RWPE1 (cell line): ENCODE measurements at regions not wholly inside any gene's neighbourhood (a gene's known extent, or its start where the extent isn't known, plus 50 kb on each side); places are given as distances from the start of the nearest gene placed in this dataset.

Source experiments
- CTCF ChIA-PET: fragments of 350-600 bp; sonication (Branson Sonifier 250); formaldehyde crosslinking; extraction: SDS; loops from one replicate; lab custom pipeline; 2021; lab: Yijun Ruan, JAX
- POLR2A ChIA-PET: fragments of 400-600 bp; formaldehyde crosslinking; extraction: SDS; loops from one replicate; lab custom pipeline; 2020; ENCODE audit warnings: antibody characterized with exemption; ENCODE audit not compliant: low non-redundant PET; lab: Yijun Ruan, JAX
- DNase-seq: peaks from one replicate; pipeline ENCODE4 v3.0.0; 2012; ENCODE audit warnings: low spot score
- H3K27ac ChIP-seq: fragments of 450-650 bp; 2 replicates; pipeline ENCODE4 v1.5.1; 2017
- CTCF ChIP-seq: fragments of 450-650 bp; conservative IDR thresholded peaks from 2 replicates; pipeline ENCODE4 v1.5.1; 2017; ENCODE audit warnings: low read depth, mild to moderate bottlenecking

GRCh38 chr22:48104766-48105165, 1342.3 kb downstream of the TBC1D22A start:
- no peak for DNase-seq
- ChIA-PET POLR2A (no interaction called here), CTCF (no interaction called here)
- H3K27ac ChIP-seq = no peak overlapping the region
- TF ChIP-seq CTCF = no peak

- CTCF ChIA-PET = no interaction called here
- POLR2A ChIA-PET = no interaction called here
- TF ChIP-seq CTCF = no peak
- no peak overlapping the region for H3K27ac ChIP-seq
- DNase-seq = no peak
Observed at GRCh38 chr22:48104102-48104738, 1341.8 kb downstream of the TBC1D22A start.

GRCh38 chr22:48103126-48103875, 1340.9 kb downstream of the TBC1D22A start:
- ChIA-PET POLR2A (no interaction called here), CTCF (interaction anchor here (0.6 kb wide), 1 partner anchor 28 kb away, joined by 5 read pairs; no protein-coding TSS in a partner anchor)
- TF ChIP-seq CTCF = no peak
- DNase-seq = no peak
- no peak overlapping the region for H3K27ac ChIP-seq

- POLR2A ChIA-PET = no interaction called here
- no peak for TF ChIP-seq CTCF
- no peak for DNase-seq
- H3K27ac ChIP-seq = no peak overlapping the region
- CTCF ChIA-PET = interaction anchor here (0.6 kb wide), 1 partner anchor 28 kb away, joined by 5 read pairs; no protein-coding TSS in a partner anchor
Observed at GRCh38 chr22:48102581-48102980, 1340.1 kb downstream of the TBC1D22A start.

GRCh38 chr22:48101704-48102103, 1339.3 kb downstream of the TBC1D22A start:
- CTCF ChIA-PET = no interaction called here
- DNase-seq = no peak
- no peak overlapping the region for H3K27ac ChIP-seq
- TF ChIP-seq CTCF = no peak
- POLR2A ChIA-PET = no interaction called here

- no peak overlapping the region for H3K27ac ChIP-seq
- DNase-seq = no peak
- TF ChIP-seq CTCF = no peak
- POLR2A ChIA-PET = no interaction called here
- CTCF ChIA-PET = no interaction called here
Observed at GRCh38 chr22:48100685-48101417, 1338.4 kb downstream of the TBC1D22A start.
